ENCODE measurements at regions not wholly inside any gene's neighbourhood (a gene's known extent, or its start where the extent isn't known, plus 50 kb on each side); places are given as distances from the start of the nearest gene placed in this dataset.

DNA sequence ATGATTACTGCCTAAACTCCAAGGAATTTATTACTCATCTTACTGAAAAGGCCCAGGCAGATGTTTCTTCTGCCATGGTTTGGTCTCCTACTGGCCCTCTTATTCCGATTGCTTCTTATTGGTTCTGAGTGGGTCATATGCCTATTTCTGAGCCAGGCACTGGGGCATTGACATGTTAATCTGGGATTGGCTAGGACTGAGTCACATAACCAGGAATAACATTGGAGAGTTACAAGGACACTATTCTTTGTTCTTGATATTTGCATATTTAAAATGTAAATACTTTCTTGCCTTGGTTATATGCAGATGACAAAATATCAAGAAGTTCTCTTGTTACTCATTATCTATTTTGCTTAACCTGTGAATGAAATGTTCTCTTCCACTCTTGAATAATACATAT, 534.4 kb upstream of the SLC39A10 start:
- DNase-seq, result no peak
- H3K27me3 ChIP-seq (ENCODE audit: insufficient read depth, low read depth, severe bottlenecking), result no peaks in the 10 kb centered on the region
- no peaks in the 10 kb centered on the region for H3K36me3 ChIP-seq
- H3K4me3 ChIP-seq (ENCODE audit: low read depth, low read length), result no peak overlapping the region
- H3K27ac ChIP-seq, result no peak overlapping the region
- TF ChIP-seq, protein P1, sequence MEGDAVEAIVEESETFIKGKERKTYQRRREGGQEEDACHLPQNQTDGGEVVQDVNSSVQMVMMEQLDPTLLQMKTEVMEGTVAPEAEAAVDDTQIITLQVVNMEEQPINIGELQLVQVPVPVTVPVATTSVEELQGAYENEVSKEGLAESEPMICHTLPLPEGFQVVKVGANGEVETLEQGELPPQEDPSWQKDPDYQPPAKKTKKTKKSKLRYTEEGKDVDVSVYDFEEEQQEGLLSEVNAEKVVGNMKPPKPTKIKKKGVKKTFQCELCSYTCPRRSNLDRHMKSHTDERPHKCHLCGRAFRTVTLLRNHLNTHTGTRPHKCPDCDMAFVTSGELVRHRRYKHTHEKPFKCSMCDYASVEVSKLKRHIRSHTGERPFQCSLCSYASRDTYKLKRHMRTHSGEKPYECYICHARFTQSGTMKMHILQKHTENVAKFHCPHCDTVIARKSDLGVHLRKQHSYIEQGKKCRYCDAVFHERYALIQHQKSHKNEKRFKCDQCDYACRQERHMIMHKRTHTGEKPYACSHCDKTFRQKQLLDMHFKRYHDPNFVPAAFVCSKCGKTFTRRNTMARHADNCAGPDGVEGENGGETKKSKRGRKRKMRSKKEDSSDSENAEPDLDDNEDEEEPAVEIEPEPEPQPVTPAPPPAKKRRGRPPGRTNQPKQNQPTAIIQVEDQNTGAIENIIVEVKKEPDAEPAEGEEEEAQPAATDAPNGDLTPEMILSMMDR (IDR thresholded peaks at IDR 0.05; ENCODE audit: low read depth, low read length), result no peak
- H3K9me3 ChIP-seq (ENCODE audit: severe bottlenecking), result no peaks in the 10 kb centered on the region

DNA sequence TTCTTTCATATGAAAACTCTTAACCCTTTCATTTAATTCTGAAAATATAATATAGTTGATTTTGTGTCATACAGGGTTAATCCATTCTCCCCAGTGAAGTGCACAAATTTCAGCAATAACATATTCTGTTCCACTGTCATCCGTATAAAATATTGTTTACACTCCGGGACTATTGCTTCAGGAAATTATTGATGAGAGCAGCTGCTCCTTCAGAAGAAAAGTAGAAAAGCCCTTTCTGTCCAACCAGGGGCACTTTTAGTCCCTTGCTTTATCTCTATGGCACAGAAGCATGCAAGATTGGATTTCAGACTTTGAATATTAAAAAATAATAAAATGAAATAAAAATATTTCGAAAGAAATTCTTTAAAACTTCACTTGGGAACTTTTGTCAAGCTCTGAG, 535.7 kb upstream of the SLC39A10 start:
- no peak for DNase-seq
- Histone ChIP-seq H3K9me3 (ENCODE audit: severe bottlenecking) (no peaks in the 10 kb centered on the region), H3K4me3 (ENCODE audit: low read depth, low read length) (no peak overlapping the region), H3K27ac (no peak overlapping the region), H3K27me3 (ENCODE audit: insufficient read depth, low read depth, severe bottlenecking) (no peaks in the 10 kb centered on the region), H3K36me3 (no peaks in the 10 kb centered on the region)
- TF ChIP-seq, protein P1 (IDR thresholded peaks at IDR 0.05; ENCODE audit: low read depth, low read length), result no peak

DNA sequence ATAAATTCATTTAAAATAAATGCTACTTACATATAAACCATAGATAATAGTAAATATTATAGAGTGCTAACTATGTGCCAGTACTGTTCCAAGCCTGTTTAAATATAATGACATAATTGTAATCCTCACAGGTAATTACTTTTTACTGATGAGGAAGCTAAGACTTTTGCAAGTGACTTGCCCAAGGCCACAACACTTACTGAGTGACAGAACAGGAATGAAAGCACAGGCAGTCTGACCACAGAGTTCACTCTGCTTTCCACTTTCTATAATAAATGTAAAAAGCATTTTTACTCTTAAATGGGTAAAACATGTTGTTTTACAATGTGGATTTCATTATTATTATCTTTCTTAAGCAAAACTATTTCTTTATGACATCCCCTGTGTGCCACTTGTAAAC, 537.8 kb upstream of the SLC39A10 start:
- no peaks in the 10 kb centered on the region for H3K36me3 ChIP-seq
- no peak overlapping the region for H3K27ac ChIP-seq
- no peak for DNase-seq
- no peaks in the 10 kb centered on the region for H3K9me3 ChIP-seq (ENCODE audit: severe bottlenecking)
- no peak overlapping the region for H3K4me3 ChIP-seq (ENCODE audit: low read depth, low read length)
- TF ChIP-seq, protein P1 (IDR thresholded peaks at IDR 0.05; ENCODE audit: low read depth, low read length), result no peak
- no peaks in the 10 kb centered on the region for H3K27me3 ChIP-seq (ENCODE audit: insufficient read depth, low read depth, severe bottlenecking)

DNA sequence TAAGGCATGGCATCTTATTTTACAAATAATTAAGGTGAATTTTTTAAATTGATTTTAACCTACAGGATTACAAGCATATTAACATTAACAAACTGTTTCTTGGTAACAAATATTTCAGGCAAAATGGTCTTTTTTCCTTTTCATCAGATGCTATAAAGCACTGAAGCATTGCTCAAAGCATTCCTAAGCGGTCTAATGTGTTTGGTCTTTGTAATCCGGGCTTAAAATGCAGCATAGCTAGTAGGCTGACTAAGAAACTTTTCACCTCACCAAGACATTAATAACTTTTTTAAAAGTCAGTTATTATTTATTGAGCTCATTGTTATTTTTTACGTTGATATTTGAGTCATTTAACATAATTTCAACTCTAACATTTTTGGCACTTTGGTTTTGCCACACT, 538.8 kb upstream of the SLC39A10 start:
- Histone ChIP-seq H3K36me3 (no peaks in the 10 kb centered on the region), H3K27ac (no peak overlapping the region), H3K27me3 (ENCODE audit: insufficient read depth, low read depth, severe bottlenecking) (no peaks in the 10 kb centered on the region), H3K4me3 (ENCODE audit: low read depth, low read length) (no peak overlapping the region), H3K9me3 (ENCODE audit: severe bottlenecking) (no peaks in the 10 kb centered on the region)
- DNase-seq, result no peak
- TF ChIP-seq, protein P1 (IDR thresholded peaks at IDR 0.05; ENCODE audit: low read depth, low read length), result no peak

DNA sequence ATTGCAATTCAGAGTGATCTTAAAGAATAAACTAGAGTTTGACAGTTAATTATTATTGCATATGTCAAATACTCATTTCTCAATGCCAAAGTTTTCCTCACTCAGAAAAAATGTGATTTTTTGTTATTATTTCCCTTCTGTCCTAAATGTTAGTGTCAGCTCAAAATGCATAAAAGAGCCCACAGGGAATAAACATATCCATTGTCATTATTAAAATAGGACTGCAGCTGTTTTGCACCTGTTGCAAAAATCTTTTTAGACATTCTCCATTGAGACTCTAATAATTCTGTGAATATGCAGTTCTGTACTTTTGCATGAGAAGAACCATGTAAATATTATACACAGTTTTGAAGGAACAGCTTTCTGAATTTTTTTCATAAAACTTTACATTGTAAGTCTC, 540.0 kb upstream of the SLC39A10 start:
- Histone ChIP-seq H3K27me3 (ENCODE audit: insufficient read depth, low read depth, severe bottlenecking) (no peaks in the 10 kb centered on the region), H3K27ac (no peak overlapping the region), H3K4me3 (ENCODE audit: low read depth, low read length) (no peak overlapping the region), H3K9me3 (ENCODE audit: severe bottlenecking) (no peaks in the 10 kb centered on the region), H3K36me3 (no peaks in the 10 kb centered on the region)
- DNase-seq, result no peak
- TF ChIP-seq, protein P1 (IDR thresholded peaks at IDR 0.05; ENCODE audit: low read depth, low read length), result no peak

DNA sequence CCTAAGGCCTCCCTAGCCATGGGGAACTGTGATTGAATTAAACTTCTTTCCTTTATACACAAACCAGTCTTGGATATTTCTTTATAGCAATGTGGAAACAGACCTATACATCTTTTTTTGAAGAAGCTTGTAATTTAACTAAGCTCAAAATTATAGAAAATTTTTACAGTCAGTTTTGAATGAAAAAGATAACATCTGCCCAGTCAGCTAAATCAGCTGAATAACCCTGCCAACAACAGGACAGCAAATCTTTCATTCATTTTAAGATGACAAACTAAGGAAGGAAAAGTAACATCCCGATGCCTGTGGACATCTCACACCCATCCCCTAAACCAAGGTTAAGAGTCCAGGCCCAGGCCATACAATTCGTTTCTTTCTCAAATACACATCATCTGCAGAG, 541.3 kb upstream of the SLC39A10 start:
- TF ChIP-seq, protein P1 (IDR thresholded peaks at IDR 0.05; ENCODE audit: low read depth, low read length), result no peak
- no peak overlapping the region for H3K4me3 ChIP-seq (ENCODE audit: low read depth, low read length)
- no peak overlapping the region for H3K27ac ChIP-seq
- H3K27me3 ChIP-seq (ENCODE audit: insufficient read depth, low read depth, severe bottlenecking), result no peaks in the 10 kb centered on the region
- H3K36me3 ChIP-seq, result no peaks in the 10 kb centered on the region
- H3K9me3 ChIP-seq (ENCODE audit: severe bottlenecking), result no peaks in the 10 kb centered on the region
- no peak for DNase-seq

Measured in WERI-Rb-1 (cell line).